PC-9 (cell line): ENCODE measurements at regions not wholly inside any gene's neighbourhood (a gene's known extent, or its start where the extent isn't known, plus 50 kb on each side); places are given as distances from the start of the nearest gene placed in this dataset.

Experiments used
- BruUV-seq: library from RNA; stranded (reverse); fragments of 400-500 nt; replicated peaks from 2 replicates; lab custom pipeline; 2021; lab: Mats Ljungman, UMichigan
- CTCF ChIA-PET: fragments of 300-600 bp; sonication (Branson Sonifier 250); formaldehyde crosslinking; loops from one replicate; lab custom pipeline; 2022; ENCODE audit warnings: antibody characterized with exemption; lab: Charles Lee
- POLR2A ChIA-PET: fragments of 300-600 bp; sonication (Branson Sonifier 250); formaldehyde crosslinking; loops from one replicate; lab custom pipeline; 2022; ENCODE audit warnings: antibody characterized with exemption; ENCODE audit not compliant: unreplicated experiment; lab: Charles Lee
- DNase-seq, 2 experiments: peaks; one replicate each; pipeline versions ENCODE4 v3.0.0 to v3.0.0-alpha.2; 2015 to 2022; ENCODE audit warnings: mixed read lengths in 1 of 2
- H2AFZ ChIP-seq: fragments of 200-600 bp; sonication (generic); 2 replicates; pipeline ENCODE4 v1.8.1; 2017; ENCODE audit warnings: antibody characterized with exemption
- H3F3A ChIP-seq: fragments of 200-600 bp; sonication (generic); 2 replicates; pipeline ENCODE4 v1.8.1; 2017; ENCODE audit warnings: antibody characterized with exemption, mild to moderate bottlenecking, low read depth; ENCODE audit not compliant: insufficient read depth
- H3K27ac ChIP-seq: fragments of 200-600 bp; sonication (generic); 2 replicates; pipeline ENCODE4 v1.6.1; 2016; ENCODE audit warnings: mixed run types
- H3K27me3 ChIP-seq: fragments of 200-600 bp; sonication (generic); 2 replicates; pipeline ENCODE4 v1.6.1; 2016; ENCODE audit warnings: low read depth, mixed run types; ENCODE audit not compliant: insufficient read depth
- H3K36me3 ChIP-seq: fragments of 200-600 bp; sonication (generic); 2 replicates; pipeline ENCODE4 v1.6.1; 2016; ENCODE audit warnings: low read depth, mixed run types
- H3K4me1 ChIP-seq: fragments of 200-600 bp; sonication (generic); replicated peaks from 2 replicates; pipeline ENCODE4 v1.6.1; 2016; ENCODE audit warnings: mixed run types; ENCODE audit not compliant: insufficient read depth
- H3K4me2 ChIP-seq: fragments of 200-600 bp; sonication (generic); 2 replicates; pipeline ENCODE4 v1.6.1; 2017; ENCODE audit warnings: mixed run types
- H3K4me3 ChIP-seq: fragments of 200-600 bp; sonication (generic); 2 replicates; pipeline ENCODE4 v1.6.1; 2016; ENCODE audit warnings: mixed run types
- H3K79me2 ChIP-seq: fragments of 200-600 bp; sonication (generic); 2 replicates; pipeline ENCODE4 v1.6.1; 2017; ENCODE audit warnings: low read depth, mixed run types
- H3K9me2 ChIP-seq: fragments of 200-600 bp; sonication (generic); 2 replicates; pipeline ENCODE4 v1.8.1; 2017; ENCODE audit warnings: mild to moderate bottlenecking; ENCODE audit not compliant: insufficient read depth
- H3K9me3 ChIP-seq: fragments of 200-600 bp; sonication (generic); 2 replicates; pipeline ENCODE4 v1.8.1; 2016; ENCODE audit warnings: low read depth; ENCODE audit not compliant: insufficient read depth
- H4K20me1 ChIP-seq: fragments of 200-600 bp; sonication (generic); 2 replicates; pipeline ENCODE4 v1.8.1; 2017; ENCODE audit not compliant: insufficient read depth
- EZH2 ChIP-seq: fragments of 200-600 bp; sonication (generic); IDR thresholded peaks from 2 replicates; pipeline ENCODE4 v1.8.0; 2017; ENCODE audit warnings: antibody characterized with exemption, low read depth
- intact Hi-C: fragments of 100-400 bp; cut with micrococcal nuclease; formaldehyde crosslinking; loops from one replicate; pipeline ENCODE4 v1.10.0; 2022; ENCODE audit not compliant: unreplicated experiment
- TF ChIP-seq, protein P1 (sequence below): fragments of 200-600 bp; sonication (generic); conservative IDR thresholded peaks from 2 replicates; pipeline ENCODE4 v1.6.1; 2017; ENCODE audit warnings: mixed run types, antibody characterized with exemption, mild to moderate bottlenecking, moderate library complexity

DNA sequence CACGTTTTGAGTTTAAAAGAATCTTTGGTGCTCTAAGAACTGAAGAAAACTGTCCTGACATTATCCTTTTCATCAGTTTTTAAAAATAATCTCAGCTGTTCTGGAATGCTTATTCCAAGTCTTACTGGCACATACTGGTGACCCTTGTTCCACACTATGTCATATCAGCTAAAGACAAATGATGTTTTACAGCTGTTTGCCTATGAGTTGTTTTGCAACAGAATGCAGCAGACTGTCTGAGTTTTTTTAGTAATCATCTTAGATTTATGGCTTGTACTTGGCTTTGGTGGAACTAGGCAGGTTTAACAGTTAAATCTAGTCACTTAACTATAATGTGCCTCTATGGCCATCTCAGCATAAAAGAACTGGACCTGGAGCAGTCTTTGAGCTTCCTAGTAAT, 91.6 kb upstream of the GRIN2B start:
- Histone ChIP-seq H3K79me2 (no peaks in the 10 kb centered on the region), H3K4me3 (no peak overlapping the region), H3K27ac (no peak overlapping the region), H3K27me3 (no peaks in the 10 kb centered on the region), H3K4me2 (no peak overlapping the region), H3K36me3 (no peaks in the 10 kb centered on the region), H3F3A (no peaks in the 10 kb centered on the region), H3K4me1 (no peaks in the 10 kb centered on the region), H2AFZ (no peak overlapping the region), H4K20me1 (no peaks in the 10 kb centered on the region), H3K9me3 (no peaks in the 10 kb centered on the region), H3K9me2 (no peaks in the 10 kb centered on the region)
- POLR2A ChIA-PET = no interaction called here
- intact Hi-C loops = no loop called here
- no peak for DNase-seq
- CTCF ChIA-PET = no interaction called here
- BruUV-seq = no TSS peak
- no peak for TF ChIP-seq EZH2
- TF ChIP-seq, protein P1, sequence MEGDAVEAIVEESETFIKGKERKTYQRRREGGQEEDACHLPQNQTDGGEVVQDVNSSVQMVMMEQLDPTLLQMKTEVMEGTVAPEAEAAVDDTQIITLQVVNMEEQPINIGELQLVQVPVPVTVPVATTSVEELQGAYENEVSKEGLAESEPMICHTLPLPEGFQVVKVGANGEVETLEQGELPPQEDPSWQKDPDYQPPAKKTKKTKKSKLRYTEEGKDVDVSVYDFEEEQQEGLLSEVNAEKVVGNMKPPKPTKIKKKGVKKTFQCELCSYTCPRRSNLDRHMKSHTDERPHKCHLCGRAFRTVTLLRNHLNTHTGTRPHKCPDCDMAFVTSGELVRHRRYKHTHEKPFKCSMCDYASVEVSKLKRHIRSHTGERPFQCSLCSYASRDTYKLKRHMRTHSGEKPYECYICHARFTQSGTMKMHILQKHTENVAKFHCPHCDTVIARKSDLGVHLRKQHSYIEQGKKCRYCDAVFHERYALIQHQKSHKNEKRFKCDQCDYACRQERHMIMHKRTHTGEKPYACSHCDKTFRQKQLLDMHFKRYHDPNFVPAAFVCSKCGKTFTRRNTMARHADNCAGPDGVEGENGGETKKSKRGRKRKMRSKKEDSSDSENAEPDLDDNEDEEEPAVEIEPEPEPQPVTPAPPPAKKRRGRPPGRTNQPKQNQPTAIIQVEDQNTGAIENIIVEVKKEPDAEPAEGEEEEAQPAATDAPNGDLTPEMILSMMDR = no peak

DNA sequence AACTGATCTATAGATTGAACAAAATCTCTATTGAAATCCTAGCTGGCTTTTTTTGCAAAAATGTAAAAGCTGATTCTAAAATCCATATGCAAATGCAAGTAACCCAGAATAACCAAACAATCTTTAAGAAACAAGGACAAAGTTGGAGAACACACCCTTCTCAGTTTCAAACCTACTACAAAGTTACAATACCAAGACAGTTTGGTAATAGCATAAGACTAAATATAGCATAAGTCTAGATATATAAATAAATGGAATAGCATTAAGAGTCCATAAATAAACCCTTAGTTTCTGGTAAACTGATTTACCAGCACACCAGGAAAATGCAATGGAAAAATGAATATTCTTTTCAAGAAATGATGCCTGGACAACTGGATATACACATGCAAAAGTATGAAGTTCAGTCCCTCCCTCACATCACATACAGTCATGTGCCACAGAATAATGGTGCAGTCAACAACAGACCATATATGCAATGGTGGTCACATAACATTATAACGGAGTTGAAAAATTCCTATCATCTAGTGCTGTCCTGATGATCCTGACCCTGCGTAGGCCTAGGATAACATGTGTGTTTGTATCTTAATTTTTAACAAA, 94.5 kb upstream of the GRIN2B start:
- Histone ChIP-seq H3F3A (no peaks in the 10 kb centered on the region), H3K9me3 (no peaks in the 10 kb centered on the region), H3K36me3 (no peaks in the 10 kb centered on the region), H3K9me2 (no peaks in the 10 kb centered on the region), H3K79me2 (no peaks in the 10 kb centered on the region), H4K20me1 (no peaks in the 10 kb centered on the region), H3K4me1 (no peaks in the 10 kb centered on the region), H3K4me2 (no peak overlapping the region), H3K27me3 (no peaks in the 10 kb centered on the region), H2AFZ (no peak overlapping the region), H3K27ac (no peak overlapping the region), H3K4me3 (no peak overlapping the region)
- intact Hi-C loops = no loop called here
- TF ChIP-seq, protein P1 = no peak
- no peak for TF ChIP-seq EZH2
- ChIA-PET POLR2A (no interaction called here), CTCF (no interaction called here)
- no peak for DNase-seq
- no TSS peak for BruUV-seq

DNA sequence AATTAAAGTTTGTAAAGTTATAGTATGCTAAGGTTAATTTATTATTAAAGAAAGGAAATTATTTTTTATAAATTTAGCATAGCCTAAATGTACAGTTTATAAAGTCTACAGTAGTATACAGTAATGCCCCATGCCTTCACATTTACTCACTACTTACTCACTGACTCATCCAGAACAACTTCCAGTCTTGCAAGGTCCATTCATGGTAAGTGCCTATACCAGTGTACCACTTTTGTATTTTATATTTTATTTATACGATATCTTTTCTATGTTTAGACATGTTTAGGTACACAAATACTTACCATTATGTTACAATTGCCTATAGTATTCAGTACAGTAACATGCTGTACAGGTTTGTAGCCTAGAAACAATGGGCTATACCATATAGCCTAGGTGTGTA, 95.1 kb upstream of the GRIN2B start:
- ChIA-PET POLR2A (no interaction called here), CTCF (no interaction called here)
- TF ChIP-seq EZH2 = no peak
- TF ChIP-seq, protein P1 = no peak
- Histone ChIP-seq H3K4me3 (no peak overlapping the region), H3K4me2 (no peak overlapping the region), H2AFZ (no peak overlapping the region), H3K27ac (no peak overlapping the region), H3K27me3 (no peaks in the 10 kb centered on the region), H3K36me3 (no peaks in the 10 kb centered on the region), H3K79me2 (no peaks in the 10 kb centered on the region), H4K20me1 (no peaks in the 10 kb centered on the region), H3K4me1 (no peaks in the 10 kb centered on the region), H3K9me3 (no peaks in the 10 kb centered on the region), H3F3A (no peaks in the 10 kb centered on the region), H3K9me2 (no peaks in the 10 kb centered on the region)
- DNase-seq = no peak
- BruUV-seq = no TSS peak
- intact Hi-C loops = no loop called here
